SK-N-MC (cell line): ENCODE measurements at regions not wholly inside any gene's neighbourhood (a gene's known extent, or its start where the extent isn't known, plus 50 kb on each side); places are given as distances from the start of the nearest gene placed in this dataset.

Source experiments
- DNase-seq: peaks from one replicate; pipeline ENCODE4 v3.0.0-alpha.2; 2011; ENCODE audit warnings: low read depth, low spot score
- H3K27ac ChIP-seq: fragments of 200-600 bp; sonication (generic); 2 replicates; pipeline ENCODE4 v1.5.1; 2016; ENCODE audit warnings: mixed run types
- H3K36me3 ChIP-seq: fragments of 200-600 bp; sonication (generic); 2 replicates; pipeline ENCODE4 v1.6.1; 2017; ENCODE audit warnings: antibody characterized with exemption, low read length, mixed read lengths; ENCODE audit not compliant: insufficient read depth
- H3K4me3 ChIP-seq: fragments of 200-600 bp; sonication (generic); 2 replicates; pipeline ENCODE4 v1.5.1; 2016
- H3K9ac ChIP-seq: fragments of 200-600 bp; sonication (generic); 2 replicates; pipeline ENCODE4 v1.8.0; 2017; ENCODE audit warnings: mixed run types, mixed read lengths; ENCODE audit not compliant: insufficient read length
- H3K9me3 ChIP-seq: fragments of 200-600 bp; sonication (generic); 2 replicates; pipeline ENCODE4 v1.6.1; 2017; ENCODE audit warnings: low read depth, mild to moderate bottlenecking, antibody characterized with exemption, low read length, moderate library complexity, mixed read lengths
- EZH2 ChIP-seq: fragments of 200-600 bp; sonication (generic); IDR thresholded peaks from one replicate; pipeline ENCODE4 v1.6.1; 2017; ENCODE audit warnings: antibody characterized with exemption
- FOXP2 ChIP-seq: optimal IDR thresholded peaks from 2 replicates; pipeline ENCODE3; 2011; ENCODE audit warnings: mild to moderate bottlenecking, moderate library complexity; ENCODE audit not compliant: insufficient read depth; ENCODE audit errors: extremely low read length, control extremely low read depth
- POLR2AphosphoS5 ChIP-seq: IDR thresholded peaks from 2 replicates; pipeline ENCODE4 v1.6.1; 2012; ENCODE audit warnings: mild to moderate bottlenecking, low read depth, low read length, borderline replicate concordance

GRCh38 chr5:125036494-125036893, 290.1 kb upstream of the ZNF608 start:
- no peak overlapping the region for H3K9ac ChIP-seq
- TF ChIP-seq EZH2 (no peak), FOXP2 (no peak), POLR2AphosphoS5 (no peak)
- no peak overlapping the region for H3K4me3 ChIP-seq
- H3K9me3 ChIP-seq: no peaks in the 10 kb centered on the region
- no peaks in the 10 kb centered on the region for H3K36me3 ChIP-seq
- DNase-seq: no peak
- H3K27ac ChIP-seq: no peak overlapping the region

GRCh38 chr5:125037020-125037419, 290.6 kb upstream of the ZNF608 start:
- Histone ChIP-seq H3K9ac (no peak overlapping the region), H3K9me3 (no peaks in the 10 kb centered on the region), H3K36me3 (no peaks in the 10 kb centered on the region), H3K27ac (no peak overlapping the region), H3K4me3 (no peak overlapping the region)
- TF ChIP-seq FOXP2 (no peak), POLR2AphosphoS5 (no peak), EZH2 (no peak)
- DNase-seq: no peak

GRCh38 chr5:125037530-125037929, 291.1 kb upstream of the ZNF608 start:
- Histone ChIP-seq H3K4me3 (no peak overlapping the region), H3K36me3 (no peaks in the 10 kb centered on the region), H3K9ac (no peak overlapping the region), H3K9me3 (no peaks in the 10 kb centered on the region), H3K27ac (no peak overlapping the region)
- no peak for DNase-seq
- TF ChIP-seq EZH2 (no peak), FOXP2 (no peak), POLR2AphosphoS5 (no peak)

- no peak for DNase-seq
- no peak overlapping the region for H3K9ac ChIP-seq
- H3K27ac ChIP-seq: no peak overlapping the region
- H3K36me3 ChIP-seq: no peaks in the 10 kb centered on the region
- H3K4me3 ChIP-seq: no peak overlapping the region
- H3K9me3 ChIP-seq: no peaks in the 10 kb centered on the region
- TF ChIP-seq FOXP2: no peak
- no peak for TF ChIP-seq POLR2AphosphoS5
- no peak for TF ChIP-seq EZH2
These were observed 292.0 kb upstream of the ZNF608 start for GRCh38 chr5:125038477-125038876.

GRCh38 chr5:125041798-125042197, 295.4 kb upstream of the ZNF608 start:
- no peak for DNase-seq
- Histone ChIP-seq H3K36me3 (no peaks in the 10 kb centered on the region), H3K9ac (no peak overlapping the region), H3K4me3 (no peak overlapping the region), H3K9me3 (no peaks in the 10 kb centered on the region), H3K27ac (no peak overlapping the region)
- TF ChIP-seq POLR2AphosphoS5: no peak
- TF ChIP-seq EZH2: no peak
- TF ChIP-seq FOXP2: no peak

GRCh38 chr5:125042261-125042890, 295.9 kb upstream of the ZNF608 start:
- Histone ChIP-seq H3K36me3 (no peaks in the 10 kb centered on the region), H3K9me3 (no peaks in the 10 kb centered on the region), H3K4me3 (no peak overlapping the region), H3K27ac (no peak overlapping the region), H3K9ac (no peak overlapping the region)
- no peak for DNase-seq
- TF ChIP-seq EZH2 (no peak), POLR2AphosphoS5 (no peak), FOXP2 (no peak)

GRCh38 chr5:125043781-125044391, 297.4 kb upstream of the ZNF608 start:
- DNase-seq: no peak
- Histone ChIP-seq H3K36me3 (no peaks in the 10 kb centered on the region), H3K9ac (no peak overlapping the region), H3K27ac (no peak overlapping the region), H3K9me3 (no peaks in the 10 kb centered on the region), H3K4me3 (no peak overlapping the region)
- TF ChIP-seq EZH2 (no peak), FOXP2 (no peak), POLR2AphosphoS5 (no peak)

GRCh38 chr5:125044491-125045282, 298.2 kb upstream of the ZNF608 start:
- no peaks in the 10 kb centered on the region for H3K9me3 ChIP-seq
- H3K27ac ChIP-seq: no peak overlapping the region
- no peaks in the 10 kb centered on the region for H3K36me3 ChIP-seq
- no peak overlapping the region for H3K4me3 ChIP-seq
- no peak overlapping the region for H3K9ac ChIP-seq
- no peak for TF ChIP-seq EZH2
- no peak for TF ChIP-seq FOXP2
- TF ChIP-seq POLR2AphosphoS5: no peak
- DNase-seq: no peak
